GM12878 (cell line): ENCODE measurements at regions not wholly inside any gene's neighbourhood (a gene's known extent, or its start where the extent isn't known, plus 50 kb on each side); places are given as distances from the start of the nearest gene placed in this dataset.

Source experiments
- ATAC-seq: fragments of 200-7000 bp; cut with Tn5 transposase; 3 replicates; pipeline ENCODE4 v1.9.1; 2020; ENCODE audit warnings: mild to moderate bottlenecking, moderate library complexity
- BruUV-seq: library from RNA; stranded (reverse); fragments of 400-500 nt; replicated peaks from 2 replicates; lab custom pipeline; 2021; lab: Mats Ljungman, UMichigan
- CTCF ChIA-PET: fragments of 300-600 bp; sonication (Branson Sonifier 250); formaldehyde crosslinking; extraction: SDS; loops from one replicate; lab custom pipeline; 2021; ENCODE audit warnings: inconsistent platforms; lab: Yijun Ruan, JAX
- POLR2A ChIA-PET: fragments of 350-600 bp; formaldehyde crosslinking; extraction: SDS; loops from one replicate; lab custom pipeline; 2021; ENCODE audit warnings: inconsistent platforms; lab: Charles Lee
- RAD21 ChIA-PET: fragments of 300-600 bp; sonication (Branson Sonifier 250); formaldehyde crosslinking; loops from one replicate; lab custom pipeline; 2023; ENCODE audit warnings: antibody characterized with exemption; ENCODE audit not compliant: unreplicated experiment; lab: Charles Lee
- SMC1A ChIA-PET: fragments of 300-600 bp; sonication (Branson Sonifier 250); formaldehyde crosslinking; loops from one replicate; lab custom pipeline; 2023; ENCODE audit not compliant: unreplicated experiment, uncharacterized antibody; lab: Charles Lee
- DNase-seq: peaks from one replicate; pipeline ENCODE4 v3.0.0-alpha.2; 2011; ENCODE audit warnings: low read depth, low spot score
- FAIRE-seq: peaks from 3 replicates; lab custom pipeline; 2011; peaks lifted over from hg19 to GRCh38; lab: Jason Lieb, UNC
- H2AFZ ChIP-seq: 2 replicates; pipeline ENCODE4 v1.6.0; 2011; ENCODE audit warnings: low read depth, low read length, control low read depth; ENCODE audit not compliant: control insufficient read depth
- H3K27ac ChIP-seq: 2 replicates; pipeline ENCODE4 v1.5.1; 2011; ENCODE audit warnings: control low read depth; ENCODE audit not compliant: control insufficient read depth, insufficient read depth
- H3K27me3 ChIP-seq, 2 experiments: replicated peaks in 1 of 2; 2 replicates each; pipeline versions ENCODE4 v1.6.0 to v1.6.1; 2011; ENCODE audit warnings: low read length in 1 of 2; ENCODE audit not compliant: control insufficient read depth in 2 of 2, insufficient read depth in 2 of 2
- H3K36me3 ChIP-seq, 2 experiments: 2 replicates each; pipeline ENCODE4 v1.5.1; 2011; ENCODE audit warnings: low read length in 1 of 2; ENCODE audit not compliant: control insufficient read depth in 2 of 2, insufficient read depth in 2 of 2
- H3K4me1 ChIP-seq: 2 replicates; pipeline ENCODE4 v1.6.1; 2011; ENCODE audit warnings: mild to moderate bottlenecking, low read length, moderate library complexity, mixed read lengths; ENCODE audit not compliant: control insufficient read depth, insufficient read depth
- H3K4me2 ChIP-seq: 2 replicates; pipeline ENCODE4 v1.6.0; 2011; ENCODE audit warnings: control low read depth; ENCODE audit not compliant: control insufficient read depth, insufficient read depth
- H3K4me3 ChIP-seq: fragments of 200-600 bp; sonication (generic); 2 replicates; pipeline ENCODE4 v1.5.1; 2016
- H3K79me2 ChIP-seq: 2 replicates; pipeline ENCODE4 v1.6.0; 2011; ENCODE audit warnings: low read length; ENCODE audit not compliant: control insufficient read depth, insufficient read depth
- H3K9ac ChIP-seq: 2 replicates; pipeline ENCODE4 v1.8.0; 2011; ENCODE audit warnings: low read length, control low read depth, mixed read lengths; ENCODE audit not compliant: control insufficient read depth, insufficient read depth
- H3K9me3 ChIP-seq: replicated peaks from 3 replicates; pipeline ENCODE4 v1.5.1; 2011; ENCODE audit warnings: mild to moderate bottlenecking, low read length; ENCODE audit not compliant: control insufficient read depth, insufficient read depth
- H4K20me1 ChIP-seq: 2 replicates; pipeline ENCODE4 v1.6.0; 2011; ENCODE audit not compliant: control insufficient read depth, insufficient read depth
- BHLHE40 ChIP-seq, 2 experiments: fragments of 450-650 bp in 1 of 2; IDR thresholded peaks; 2 replicates each; pipeline ENCODE4 v1.6.1; 2011 to 2017; ENCODE audit warnings: low read depth in 2 of 2, borderline replicate concordance in 1 of 2, improper control_type of control experiment in 1 of 2, low read length in 1 of 2, mild to moderate bottlenecking in 1 of 2
- CUX1 ChIP-seq: IDR thresholded peaks from 2 replicates; pipeline ENCODE4 v1.6.1; 2012; ENCODE audit warnings: improper control_type of control experiment, low read depth, low read length; ENCODE audit not compliant: insufficient replicate concordance
- FOXK2 ChIP-seq: fragments of 450-650 bp; IDR thresholded peaks from 2 replicates; pipeline ENCODE4 v1.6.1; 2017; ENCODE audit warnings: mild to moderate bottlenecking, moderate library complexity
- GATAD2B ChIP-seq: fragments of 450-650 bp; conservative IDR thresholded peaks from 2 replicates; pipeline ENCODE4 v1.6.1; 2017; ENCODE audit warnings: low read depth, mild to moderate bottlenecking, moderate library complexity
- HDGF ChIP-seq: fragments of 450-650 bp; IDR thresholded peaks from 2 replicates; pipeline ENCODE4 v1.6.1; 2016; ENCODE audit warnings: antibody characterized with exemption
- IRF4 ChIP-seq: IDR thresholded peaks from 2 replicates; pipeline ENCODE4 v1.6.1; 2011; ENCODE audit warnings: low read depth, low read length
- JUNB ChIP-seq: IDR thresholded peaks from 2 replicates; pipeline ENCODE4 v1.6.1; 2016; ENCODE audit warnings: antibody characterized with exemption, mild to moderate bottlenecking
- MAX ChIP-seq: IDR thresholded peaks from 2 replicates; pipeline ENCODE4 v1.6.1; 2012; ENCODE audit warnings: low read depth, low read length, improper control_type of control experiment
- NFIC ChIP-seq: IDR thresholded peaks from 2 replicates; pipeline ENCODE4 v1.6.1; 2012; ENCODE audit warnings: low read depth, mild to moderate bottlenecking, inconsistent platforms, low read length, moderate library complexity
- NFYB ChIP-seq: IDR thresholded peaks from 2 replicates; pipeline ENCODE4 v1.6.1; 2011; ENCODE audit warnings: low read depth, mild to moderate bottlenecking, low read length, improper control_type of control experiment, moderate library complexity; ENCODE audit not compliant: insufficient read depth
- PAX5 ChIP-seq: IDR thresholded peaks from 2 replicates; pipeline ENCODE4 v1.6.1; 2011; ENCODE audit warnings: low read depth, low read length, borderline replicate concordance
- RELB ChIP-seq: fragments of 450-650 bp; IDR thresholded peaks from 2 replicates; pipeline ENCODE4 v1.6.1; 2017; ENCODE audit warnings: low read depth, mild to moderate bottlenecking, moderate library complexity
- SKIL ChIP-seq: fragments of 450-650 bp; IDR thresholded peaks from 2 replicates; pipeline ENCODE4 v1.6.1; 2017; ENCODE audit warnings: mild to moderate bottlenecking, low read depth, inconsistent platforms; ENCODE audit not compliant: poor library complexity, severe bottlenecking
- SUPT20H ChIP-seq: IDR thresholded peaks from 2 replicates; pipeline ENCODE4 v1.6.1; 2011; ENCODE audit warnings: low read depth, mild to moderate bottlenecking, low read length, moderate library complexity, borderline replicate concordance; ENCODE audit not compliant: control insufficient read depth
- WGBS: methylation state at CpG from one replicate; pipeline ENCODE4 v1.1.6; 2016; ENCODE audit warnings: low lambda C conversion rate; ENCODE audit not compliant: insufficient replicate concordance, insufficient coverage; ENCODE audit errors: missing lambda C conversion rate; 5-methylcytosine and 5-hydroxymethylcytosine counted together
- in situ Hi-C: fragments of 300-500 bp; cut with MboI; formaldehyde crosslinking; loops from 9 replicates; pipeline ENCODE4 v1.14.3; 2018; ENCODE audit warnings: mixed read lengths
- intact Hi-C: fragments of 100-400 bp; cut with micrococcal nuclease; formaldehyde crosslinking; loops from one replicate; pipeline ENCODE4 v1.14.2; 2022; ENCODE audit not compliant: unreplicated experiment

- Histone ChIP-seq H3K4me1 (no peaks in the 10 kb centered on the region), H3K9me3 (no peaks in the 10 kb centered on the region), H3K4me3 (no peak overlapping the region), H4K20me1 (no peaks in the 10 kb centered on the region), H3K27ac (no peak overlapping the region), H3K4me2 (no peak overlapping the region), H3K9ac (no peak overlapping the region), H2AFZ (no peak overlapping the region), H3K36me3 (no peaks in the 10 kb centered on the region), H3K79me2 (no peaks in the 10 kb centered on the region), H3K27me3 (no peaks in the 10 kb centered on the region)
- RAD21 ChIA-PET, result no interaction called here
- no peak for ATAC-seq
- BruUV-seq, result no TSS peak
- SMC1A ChIA-PET, result interaction anchor here (1.0 kb wide), 1 partner anchor 24 kb away, joined by 3 read pairs; no protein-coding TSS in a partner anchor
- POLR2A ChIA-PET, result no interaction called here
- no peak for FAIRE-seq
- CTCF ChIA-PET, result no interaction called here
- in situ Hi-C loops, result no loop called here
- DNase-seq, result no peak
- 54% methylated on average over 4 of the region's 4 CpGs for WGBS
- intact Hi-C loops, result no loop called here
- no peak for TF ChIP-seq HDGF
- no peak for TF ChIP-seq FOXK2
- no peak for TF ChIP-seq MAX
- no peak for TF ChIP-seq BHLHE40 (IDR thresholded peaks at IDR 0.05; ENCODE audit: borderline replicate concordance in 1 of 2, low read depth in 2 of 2, low read length in 1 of 2)
- TF ChIP-seq PAX5, result no peak
- TF ChIP-seq JUNB, result no peak
- no peak for TF ChIP-seq SKIL
- no peak for TF ChIP-seq CUX1
- no peak for TF ChIP-seq NFYB
- no peak for TF ChIP-seq GATAD2B
- no peak for TF ChIP-seq SUPT20H
- no peak for TF ChIP-seq IRF4
- no peak for TF ChIP-seq RELB
- TF ChIP-seq NFIC, result no peak
Measured at GRCh38 chr3:132925256-132925930, 112.8 kb upstream of the TMEM108 start.
